Astrocyte of the spinal cord (primary cell): ENCODE measurements at regions not wholly inside any gene's neighbourhood (a gene's known extent, or its start where the extent isn't known, plus 50 kb on each side); places are given as distances from the start of the nearest gene placed in this dataset.
"Not testable (repeated sequence)": the region's sequence is repeated elsewhere in the genome, so short reads cannot be mapped to it uniquely, and the experiment has no call there.

Experiments
- DNase-seq: peaks from one replicate; pipeline ENCODE4 v3.0.0; 2011; ENCODE audit warnings: low read depth, low spot score
- H3K4me3 ChIP-seq: 2 replicates; pipeline ENCODE4 v1.5.1; 2011; ENCODE audit warnings: low read depth, mild to moderate bottlenecking, low read length, moderate library complexity
- in situ Hi-C: cut with HindIII; loops from 2 replicates; pipeline ENCODE4 v1.10.0; 2017; ENCODE audit warnings: low sequenced_read_pairs
- TF ChIP-seq, protein P1 (sequence below): IDR thresholded peaks from 2 replicates; pipeline ENCODE4 v1.5.1; 2012; ENCODE audit warnings: low read depth, mild to moderate bottlenecking, low read length, inconsistent platforms

DNA sequence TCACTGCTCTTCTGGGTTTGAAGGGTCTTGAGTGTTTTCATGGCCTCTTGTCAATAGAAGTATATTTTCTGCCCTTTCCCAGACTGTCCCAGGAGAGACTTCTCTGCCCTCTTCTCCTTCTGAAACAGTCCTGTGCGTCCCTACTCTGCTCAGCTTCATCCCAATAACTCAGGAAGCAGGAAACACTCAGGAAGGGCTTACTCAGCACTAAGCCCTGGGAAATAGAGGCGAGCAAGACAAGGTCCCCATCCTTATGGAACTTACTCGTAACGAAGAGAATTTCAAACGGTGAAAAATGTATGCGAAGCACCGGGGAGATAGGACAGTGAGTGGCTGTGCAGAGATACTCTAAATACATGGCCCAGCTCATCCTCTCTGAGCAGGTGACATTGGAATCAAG, 52.8 kb upstream of the TFRC start:
- no peak for DNase-seq
- H3K4me3 ChIP-seq, result no peak overlapping the region
- in situ Hi-C loops, result no loop called here
- TF ChIP-seq, protein P1, sequence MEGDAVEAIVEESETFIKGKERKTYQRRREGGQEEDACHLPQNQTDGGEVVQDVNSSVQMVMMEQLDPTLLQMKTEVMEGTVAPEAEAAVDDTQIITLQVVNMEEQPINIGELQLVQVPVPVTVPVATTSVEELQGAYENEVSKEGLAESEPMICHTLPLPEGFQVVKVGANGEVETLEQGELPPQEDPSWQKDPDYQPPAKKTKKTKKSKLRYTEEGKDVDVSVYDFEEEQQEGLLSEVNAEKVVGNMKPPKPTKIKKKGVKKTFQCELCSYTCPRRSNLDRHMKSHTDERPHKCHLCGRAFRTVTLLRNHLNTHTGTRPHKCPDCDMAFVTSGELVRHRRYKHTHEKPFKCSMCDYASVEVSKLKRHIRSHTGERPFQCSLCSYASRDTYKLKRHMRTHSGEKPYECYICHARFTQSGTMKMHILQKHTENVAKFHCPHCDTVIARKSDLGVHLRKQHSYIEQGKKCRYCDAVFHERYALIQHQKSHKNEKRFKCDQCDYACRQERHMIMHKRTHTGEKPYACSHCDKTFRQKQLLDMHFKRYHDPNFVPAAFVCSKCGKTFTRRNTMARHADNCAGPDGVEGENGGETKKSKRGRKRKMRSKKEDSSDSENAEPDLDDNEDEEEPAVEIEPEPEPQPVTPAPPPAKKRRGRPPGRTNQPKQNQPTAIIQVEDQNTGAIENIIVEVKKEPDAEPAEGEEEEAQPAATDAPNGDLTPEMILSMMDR, result no peak

DNA sequence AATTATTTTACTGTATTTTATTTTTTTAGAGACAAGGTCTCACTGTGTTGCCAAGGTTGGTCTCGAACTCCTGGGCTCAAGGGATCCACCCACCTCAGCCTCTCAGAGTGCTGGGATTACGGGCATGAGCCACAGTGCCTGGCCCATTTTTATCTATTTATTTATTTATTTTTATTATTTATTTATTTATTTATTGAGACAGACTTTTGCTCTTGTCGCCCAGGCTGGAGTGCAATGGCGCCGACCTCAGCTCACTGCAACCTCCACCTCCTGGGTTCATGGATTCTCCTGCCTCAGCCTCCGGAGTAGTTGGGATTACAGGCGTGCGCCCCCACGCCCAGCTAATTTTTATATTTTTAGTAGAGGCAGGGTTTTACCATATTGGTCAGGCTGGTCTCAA, 52.0 kb upstream of the TFRC start:
- in situ Hi-C loops, H3K4me3 ChIP-seq, DNase-seq: not testable (repeated sequence)

DNA sequence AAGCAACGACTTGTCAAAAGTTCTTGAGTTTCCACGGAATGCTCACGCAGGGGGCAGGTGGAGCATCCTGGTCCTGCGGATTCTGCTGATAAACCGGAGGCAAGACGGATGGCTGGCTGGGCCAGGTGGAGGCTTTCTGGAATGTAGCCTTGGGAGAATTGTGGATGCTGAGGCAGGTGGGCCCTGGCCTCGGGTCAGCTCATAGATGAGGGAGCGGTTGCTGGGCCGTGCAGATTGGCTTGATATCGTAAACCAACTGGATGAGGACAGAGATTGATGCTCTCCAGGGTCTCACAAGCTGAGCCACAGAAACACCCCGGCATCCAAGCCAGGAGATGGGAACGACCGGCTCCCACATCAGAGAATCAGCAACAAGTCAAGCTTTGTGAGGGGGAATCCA, 50.0 kb upstream of the TFRC start:
- TF ChIP-seq, protein P1, result no peak
- in situ Hi-C loops, result no loop called here
- DNase-seq, result no peak
- no peak overlapping the region for H3K4me3 ChIP-seq
